ENCODE measurements at regions not wholly inside any gene's neighbourhood (a gene's known extent, or its start where the extent isn't known, plus 50 kb on each side); places are given as distances from the start of the nearest gene placed in this dataset.

DNA sequence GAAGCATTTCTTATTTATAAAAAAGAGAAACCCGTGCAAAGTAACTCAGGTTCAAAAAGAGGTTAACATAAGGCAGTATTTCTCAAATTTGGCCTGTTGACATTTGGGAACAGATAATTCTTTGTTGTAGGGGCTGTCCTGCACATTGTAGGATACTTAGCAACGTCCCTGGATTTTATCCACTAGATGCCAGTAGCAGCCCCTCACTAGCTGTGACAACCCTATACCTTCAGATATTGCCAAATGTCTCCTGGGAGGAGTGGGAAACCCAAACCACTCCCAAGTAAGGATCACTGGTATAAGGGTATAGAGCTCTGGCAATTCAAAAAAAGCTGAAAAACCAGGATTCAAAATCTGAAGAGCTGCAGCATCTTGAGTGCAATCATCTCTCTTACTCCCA, 202.3 kb upstream of the PRKCQ start:
- intact Hi-C loops (cut with micrococcal nuclease; ENCODE audit: unreplicated experiment): no loop called here
- no peak overlapping the region for H3K4me3 ChIP-seq (ENCODE audit: low read depth, low read length)
- TF ChIP-seq, protein P1, sequence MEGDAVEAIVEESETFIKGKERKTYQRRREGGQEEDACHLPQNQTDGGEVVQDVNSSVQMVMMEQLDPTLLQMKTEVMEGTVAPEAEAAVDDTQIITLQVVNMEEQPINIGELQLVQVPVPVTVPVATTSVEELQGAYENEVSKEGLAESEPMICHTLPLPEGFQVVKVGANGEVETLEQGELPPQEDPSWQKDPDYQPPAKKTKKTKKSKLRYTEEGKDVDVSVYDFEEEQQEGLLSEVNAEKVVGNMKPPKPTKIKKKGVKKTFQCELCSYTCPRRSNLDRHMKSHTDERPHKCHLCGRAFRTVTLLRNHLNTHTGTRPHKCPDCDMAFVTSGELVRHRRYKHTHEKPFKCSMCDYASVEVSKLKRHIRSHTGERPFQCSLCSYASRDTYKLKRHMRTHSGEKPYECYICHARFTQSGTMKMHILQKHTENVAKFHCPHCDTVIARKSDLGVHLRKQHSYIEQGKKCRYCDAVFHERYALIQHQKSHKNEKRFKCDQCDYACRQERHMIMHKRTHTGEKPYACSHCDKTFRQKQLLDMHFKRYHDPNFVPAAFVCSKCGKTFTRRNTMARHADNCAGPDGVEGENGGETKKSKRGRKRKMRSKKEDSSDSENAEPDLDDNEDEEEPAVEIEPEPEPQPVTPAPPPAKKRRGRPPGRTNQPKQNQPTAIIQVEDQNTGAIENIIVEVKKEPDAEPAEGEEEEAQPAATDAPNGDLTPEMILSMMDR (IDR thresholded peaks at IDR 0.05; ENCODE audit: insufficient read depth in 1 of 2, low read depth in 1 of 2, low read length in 1 of 2, severe bottlenecking in 1 of 2, unreplicated experiment in 1 of 2): no peak
- no peaks in the 10 kb centered on the region for H3K4me1 ChIP-seq
- DNase-seq: no peak
- H3K27me3 Mint-ChIP-seq (ENCODE audit: insufficient read depth, unreplicated experiment): peaks cover 20% of the 10 kb centered on the region
- CTCF ChIA-PET: no interaction called here
- H3K9me3 Mint-ChIP-seq (ENCODE audit: unreplicated experiment): no peaks in the 10 kb centered on the region
- H3K36me3 ChIP-seq (ENCODE audit: control insufficient read depth, insufficient read depth, low read length): no peaks in the 10 kb centered on the region
- no peak overlapping the region for H3K27ac Mint-ChIP-seq (ENCODE audit: unreplicated experiment)
- H3K4me1 Mint-ChIP-seq (ENCODE audit: low read depth, unreplicated experiment): no peaks in the 10 kb centered on the region
- BruUV-seq (replicated peaks): no TSS peak
- H3K27me3 ChIP-seq (replicated peaks; ENCODE audit: control insufficient read depth, insufficient read depth, low read length): no peaks in the 10 kb centered on the region
- no peak overlapping the region for H3K4me3 Mint-ChIP-seq (ENCODE audit: unreplicated experiment)
- H3K36me3 Mint-ChIP-seq (ENCODE audit: insufficient read depth, unreplicated experiment): no peaks in the 10 kb centered on the region
- H3K9me3 ChIP-seq: no peaks in the 10 kb centered on the region; the same call in 1 of the 2 replicates
- POLR2A ChIA-PET: no interaction called here

GRCh38 chr10:6781133-6781770, 201.2 kb upstream of the PRKCQ start:
- ChIA-PET CTCF (no interaction called here), POLR2A (no interaction called here)
- no peak overlapping the region for H3K4me3 ChIP-seq (ENCODE audit: low read depth, low read length)
- H3K9me3 ChIP-seq: no peaks in the 10 kb centered on the region; the same call in 1 of the 2 replicates
- H3K27me3 Mint-ChIP-seq (ENCODE audit: insufficient read depth, unreplicated experiment): peaks cover 20% of the 10 kb centered on the region
- H3K27me3 ChIP-seq (replicated peaks; ENCODE audit: control insufficient read depth, insufficient read depth, low read length): no peaks in the 10 kb centered on the region
- no peaks in the 10 kb centered on the region for H3K4me1 ChIP-seq
- intact Hi-C loops (cut with micrococcal nuclease; ENCODE audit: unreplicated experiment): no loop called here
- no TSS peak for BruUV-seq (replicated peaks)
- no peaks in the 10 kb centered on the region for H3K9me3 Mint-ChIP-seq (ENCODE audit: unreplicated experiment)
- TF ChIP-seq, protein P1 (IDR thresholded peaks at IDR 0.05; ENCODE audit: insufficient read depth in 1 of 2, low read depth in 1 of 2, low read length in 1 of 2, severe bottlenecking in 1 of 2, unreplicated experiment in 1 of 2): no peak
- DNase-seq: no peak
- H3K36me3 Mint-ChIP-seq (ENCODE audit: insufficient read depth, unreplicated experiment): no peaks in the 10 kb centered on the region
- H3K36me3 ChIP-seq (ENCODE audit: control insufficient read depth, insufficient read depth, low read length): no peaks in the 10 kb centered on the region
- no peak overlapping the region for H3K27ac Mint-ChIP-seq (ENCODE audit: unreplicated experiment)
- H3K4me3 Mint-ChIP-seq (ENCODE audit: unreplicated experiment): no peak overlapping the region
- H3K4me1 Mint-ChIP-seq (ENCODE audit: low read depth, unreplicated experiment): no peaks in the 10 kb centered on the region

DNA sequence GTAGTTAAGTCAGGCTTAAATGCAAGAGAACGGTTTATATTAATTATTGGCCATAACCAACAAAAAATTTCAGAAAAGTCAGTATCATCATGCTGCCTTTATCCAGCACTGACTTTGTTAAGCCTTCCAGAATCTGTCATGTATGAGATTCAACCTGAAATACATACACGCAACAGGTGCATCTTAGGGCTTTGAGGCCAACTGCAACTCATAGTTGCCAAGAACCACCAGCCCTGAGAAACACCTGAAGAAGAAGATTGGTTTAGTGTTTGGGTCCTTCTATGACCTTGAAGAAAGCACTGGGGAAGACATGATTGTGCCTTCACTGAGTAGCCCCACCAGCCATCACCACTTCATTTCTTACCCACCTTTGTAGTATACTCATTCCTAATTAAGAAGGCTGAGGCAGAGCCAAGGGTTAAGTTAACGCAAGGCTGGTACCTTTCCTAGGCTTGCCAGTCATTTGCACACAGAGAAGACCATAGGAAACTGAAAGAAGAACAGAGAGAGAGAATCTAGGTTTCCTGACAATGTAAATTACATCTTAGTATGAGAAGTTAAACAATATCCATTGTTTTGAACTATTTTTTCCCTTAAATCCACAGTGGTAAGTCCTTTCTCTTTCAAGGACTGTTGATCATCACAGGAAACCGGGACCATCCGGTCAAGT, 200.1 kb upstream of the PRKCQ start:
- H3K9me3 ChIP-seq: no peaks in the 10 kb centered on the region; the same call in 1 of the 2 replicates
- no peak overlapping the region for H3K27ac Mint-ChIP-seq (ENCODE audit: unreplicated experiment)
- H3K27me3 ChIP-seq (replicated peaks; ENCODE audit: control insufficient read depth, insufficient read depth, low read length): no peaks in the 10 kb centered on the region
- H3K36me3 ChIP-seq (ENCODE audit: control insufficient read depth, insufficient read depth, low read length): no peaks in the 10 kb centered on the region
- H3K4me1 ChIP-seq: no peaks in the 10 kb centered on the region
- H3K27me3 Mint-ChIP-seq (ENCODE audit: insufficient read depth, unreplicated experiment): peaks cover 22% of the 10 kb centered on the region
- no peaks in the 10 kb centered on the region for H3K9me3 Mint-ChIP-seq (ENCODE audit: unreplicated experiment)
- TF ChIP-seq, protein P1 (IDR thresholded peaks at IDR 0.05; ENCODE audit: insufficient read depth in 1 of 2, low read depth in 1 of 2, low read length in 1 of 2, severe bottlenecking in 1 of 2, unreplicated experiment in 1 of 2): no peak
- H3K4me1 Mint-ChIP-seq (ENCODE audit: low read depth, unreplicated experiment): no peaks in the 10 kb centered on the region
- DNase-seq: no peak
- intact Hi-C loops (cut with micrococcal nuclease; ENCODE audit: unreplicated experiment): no loop called here
- H3K36me3 Mint-ChIP-seq (ENCODE audit: insufficient read depth, unreplicated experiment): no peaks in the 10 kb centered on the region
- H3K4me3 Mint-ChIP-seq (ENCODE audit: unreplicated experiment): no peak overlapping the region
- no TSS peak for BruUV-seq (replicated peaks)
- POLR2A ChIA-PET: no interaction called here
- H3K4me3 ChIP-seq (ENCODE audit: low read depth, low read length): no peak overlapping the region
- CTCF ChIA-PET: interaction anchor here (1.0 kb wide), 1 partner anchor 10 kb away, joined by 3 read pairs; no protein-coding TSS in a partner anchor
